ENCODE measurements at regions not wholly inside any gene's neighbourhood (a gene's known extent, or its start where the extent isn't known, plus 50 kb on each side); places are given as distances from the start of the nearest gene placed in this dataset.

DNA sequence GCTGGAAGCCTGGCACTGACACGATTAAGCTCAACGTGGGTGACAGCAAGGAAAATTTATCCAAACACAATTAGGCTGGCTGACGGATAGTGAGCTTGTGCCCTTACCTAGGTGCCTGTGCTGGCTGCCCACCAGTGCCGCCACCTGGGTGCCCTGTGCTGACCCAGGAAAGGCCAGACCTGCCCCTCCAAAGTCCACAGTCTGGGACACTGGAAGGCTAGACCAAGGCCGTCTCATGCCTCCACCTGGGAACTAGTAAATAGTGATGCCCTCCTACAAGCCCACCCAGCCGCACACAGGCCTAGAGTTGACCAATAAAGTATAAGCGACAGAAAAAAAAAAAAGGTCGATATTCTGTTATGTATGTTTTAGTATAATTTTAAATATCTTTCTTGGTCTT lies 142.6 kb upstream of the MCHR2 start:
- H3K4me3 ChIP-seq (ENCODE audit: low read length): no peak overlapping the region
- TF ChIP-seq ZNF274 (IDR thresholded peaks at IDR 0.05; ENCODE audit: low read depth, low read length): no peak

GRCh38 chr6:100135977-100136376 lies 142.0 kb upstream of the MCHR2 start:
- H3K4me3 ChIP-seq (ENCODE audit: low read length): no peak overlapping the region
- TF ChIP-seq ZNF274 (IDR thresholded peaks at IDR 0.05; ENCODE audit: low read depth, low read length): no peak

DNA sequence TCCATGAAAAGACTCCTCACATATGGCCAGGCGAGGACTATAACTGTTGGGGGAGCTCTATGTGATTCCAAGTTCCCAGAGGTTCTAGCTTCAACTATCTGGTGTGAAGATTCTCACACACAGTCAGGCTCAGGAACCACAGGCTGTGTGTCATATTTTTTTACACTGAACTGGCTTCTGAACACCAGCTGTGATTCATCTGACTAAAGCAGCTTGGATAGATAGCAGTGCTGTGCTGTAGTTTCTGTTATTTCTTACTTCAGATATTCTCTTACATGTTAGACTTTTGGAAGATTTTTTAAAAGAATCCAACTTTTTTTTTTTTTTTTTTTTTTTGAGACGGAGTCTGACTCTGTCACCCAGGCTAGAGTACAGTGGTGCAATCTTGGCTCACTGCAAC lies 140.7 kb upstream of the MCHR2 start:
- H3K4me3 ChIP-seq (ENCODE audit: low read length): no peak overlapping the region
- TF ChIP-seq ZNF274 (IDR thresholded peaks at IDR 0.05; ENCODE audit: low read depth, low read length): no peak

- no peak overlapping the region for H3K4me3 ChIP-seq (ENCODE audit: low read length)
- TF ChIP-seq ZNF274 (IDR thresholded peaks at IDR 0.05; ENCODE audit: low read depth, low read length): no peak
Measured at GRCh38 chr6:100134297-100134696, 140.3 kb upstream of the MCHR2 start.

DNA sequence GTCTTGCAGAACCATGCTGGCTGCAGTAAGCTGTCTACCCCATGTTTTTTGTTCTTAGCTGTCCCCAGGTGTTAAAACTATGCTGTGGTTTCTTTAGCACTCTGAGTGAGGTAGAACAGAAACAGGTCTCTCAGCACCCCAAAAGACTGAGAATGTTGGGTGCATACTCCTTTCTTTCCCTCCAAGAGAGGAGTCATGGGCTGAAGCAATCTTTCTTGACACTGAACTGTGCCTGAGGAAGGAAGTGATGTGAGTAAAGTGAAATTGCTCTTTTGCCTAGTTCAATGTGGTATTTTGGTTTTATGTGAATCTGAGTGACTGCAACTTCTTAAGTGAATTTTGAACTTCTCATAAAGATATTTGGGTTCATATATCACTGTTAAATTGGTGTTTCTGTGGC lies 138.0 kb upstream of the MCHR2 start:
- no peak for TF ChIP-seq ZNF274 (IDR thresholded peaks at IDR 0.05; ENCODE audit: low read depth, low read length)
- H3K4me3 ChIP-seq (ENCODE audit: low read length): no peak overlapping the region

GRCh38 chr6:100130630-100131029 lies 136.6 kb upstream of the MCHR2 start:
- no peak for TF ChIP-seq ZNF274 (IDR thresholded peaks at IDR 0.05; ENCODE audit: low read depth, low read length)
- H3K4me3 ChIP-seq (ENCODE audit: low read length): no peak overlapping the region

DNA sequence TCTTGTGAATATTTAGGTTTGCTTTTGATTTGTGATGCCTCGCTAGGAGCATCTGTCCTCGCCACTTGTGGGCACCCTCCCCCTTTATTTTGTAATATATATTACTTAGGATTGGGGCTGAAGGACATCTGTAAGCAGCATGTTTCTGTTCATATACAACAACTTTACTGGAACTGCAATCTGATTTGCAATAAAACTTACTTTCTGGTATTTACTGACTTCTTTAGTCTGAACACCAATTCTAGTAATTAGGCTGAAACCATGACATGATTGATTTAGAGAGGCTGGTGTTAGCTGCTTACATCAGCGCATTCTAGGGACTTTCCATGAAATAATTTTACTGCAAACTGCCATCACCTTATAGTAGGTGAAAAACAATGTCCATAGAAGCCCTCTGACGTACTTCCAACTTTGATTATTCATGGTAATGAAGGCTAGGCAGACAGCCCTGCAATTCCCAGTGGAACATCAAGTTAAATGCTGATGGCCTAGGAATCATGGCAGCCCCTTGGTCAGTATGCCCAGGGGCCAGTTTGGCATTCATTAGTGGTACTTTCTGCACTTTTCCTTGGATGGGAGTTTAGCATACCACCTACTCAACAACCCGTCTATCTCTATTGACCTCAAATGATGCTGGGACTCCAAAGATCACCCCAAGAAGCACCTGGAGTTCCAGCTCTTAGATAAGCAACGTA lies 132.9 kb upstream of the MCHR2 start:
- no peak for TF ChIP-seq ZNF274 (IDR thresholded peaks at IDR 0.05; ENCODE audit: low read depth, low read length)
- H3K4me3 ChIP-seq (ENCODE audit: low read length): no peak overlapping the region

DNA sequence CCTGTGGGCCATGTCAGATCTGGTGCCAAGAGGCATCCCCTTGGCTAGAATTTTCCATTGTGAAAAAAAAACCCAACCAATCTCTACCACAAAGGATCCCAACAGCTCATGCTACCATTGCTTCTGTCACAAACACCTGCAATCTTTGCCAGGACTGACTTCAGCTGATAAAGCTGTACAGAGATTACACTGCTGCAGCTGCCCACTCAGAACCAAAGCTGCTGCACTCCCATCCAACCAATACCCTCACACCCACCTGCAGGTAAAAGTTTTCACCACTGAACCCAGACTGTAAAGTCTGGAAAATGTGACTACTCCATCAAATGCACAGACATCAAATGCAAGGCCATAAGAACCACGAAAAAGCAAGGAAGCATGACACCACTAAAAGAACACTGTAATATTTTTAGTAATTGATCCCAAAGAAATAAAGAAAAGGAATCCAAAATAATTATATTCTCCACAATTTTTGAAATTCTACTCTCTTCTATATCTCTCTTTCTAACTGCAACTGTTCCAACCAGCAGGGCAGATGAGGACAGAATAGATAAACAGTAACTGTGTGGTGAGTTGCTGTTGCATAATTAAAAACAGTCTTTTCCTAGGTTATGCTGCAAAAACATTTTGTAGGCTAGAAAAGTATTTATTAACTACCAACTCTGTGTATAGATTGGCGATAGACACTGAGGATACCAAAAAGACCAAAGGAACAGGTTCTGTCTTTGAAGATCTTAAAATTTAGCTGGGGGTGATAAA lies 128.0 kb upstream of the MCHR2 start:
- no peak overlapping the region for H3K4me3 ChIP-seq (ENCODE audit: low read length)
- TF ChIP-seq ZNF274 (IDR thresholded peaks at IDR 0.05; ENCODE audit: low read depth, low read length): no peak

DNA sequence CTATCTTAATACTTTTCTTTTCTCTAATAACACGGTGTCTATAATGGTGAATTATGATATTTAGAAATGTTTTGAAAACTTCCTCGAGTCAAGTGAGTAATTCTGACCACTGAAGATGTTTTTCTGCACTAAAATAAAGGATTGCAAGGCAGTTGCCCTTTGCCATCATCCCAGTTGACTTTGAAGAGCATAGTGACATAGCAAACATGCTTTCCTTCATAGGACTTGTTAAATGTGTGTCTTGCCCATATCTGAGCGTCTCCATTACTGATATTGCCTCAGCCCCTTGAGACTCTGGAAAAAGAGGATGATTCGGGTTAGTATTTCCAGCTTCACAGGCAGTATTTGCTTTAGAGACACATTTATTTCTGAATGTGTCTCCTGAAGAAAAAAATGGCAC lies 125.2 kb upstream of the MCHR2 start:
- H3K4me3 ChIP-seq (ENCODE audit: low read length): no peak overlapping the region
- TF ChIP-seq ZNF274 (IDR thresholded peaks at IDR 0.05; ENCODE audit: low read depth, low read length): no peak

- no peak overlapping the region for H3K4me3 ChIP-seq (ENCODE audit: low read length)
- TF ChIP-seq ZNF274 (IDR thresholded peaks at IDR 0.05; ENCODE audit: low read depth, low read length): no peak
Measured at GRCh38 chr6:100118301-100118700, 124.3 kb upstream of the MCHR2 start.

- TF ChIP-seq ZNF274 (IDR thresholded peaks at IDR 0.05; ENCODE audit: low read depth, low read length): no peak
Measured at GRCh38 chr6:100117680-100118079, 123.7 kb upstream of the MCHR2 start.

GRCh38 chr6:100116411-100117194 lies 122.6 kb upstream of the MCHR2 start:
- TF ChIP-seq ZNF274 (IDR thresholded peaks at IDR 0.05; ENCODE audit: low read depth, low read length): no peak
- no peak overlapping the region for H3K4me3 ChIP-seq (ENCODE audit: low read length)

More at GRCh38 chr6:100117680-100118079, 123.7 kb upstream of the MCHR2 start:
- H3K4me3 ChIP-seq (ENCODE audit: low read length): no peak overlapping the region

GRCh38 chr6:100115407-100116101 lies 121.5 kb upstream of the MCHR2 start:
- TF ChIP-seq ZNF274 (IDR thresholded peaks at IDR 0.05; ENCODE audit: low read depth, low read length): no peak
- no peak overlapping the region for H3K4me3 ChIP-seq (ENCODE audit: low read length)

DNA sequence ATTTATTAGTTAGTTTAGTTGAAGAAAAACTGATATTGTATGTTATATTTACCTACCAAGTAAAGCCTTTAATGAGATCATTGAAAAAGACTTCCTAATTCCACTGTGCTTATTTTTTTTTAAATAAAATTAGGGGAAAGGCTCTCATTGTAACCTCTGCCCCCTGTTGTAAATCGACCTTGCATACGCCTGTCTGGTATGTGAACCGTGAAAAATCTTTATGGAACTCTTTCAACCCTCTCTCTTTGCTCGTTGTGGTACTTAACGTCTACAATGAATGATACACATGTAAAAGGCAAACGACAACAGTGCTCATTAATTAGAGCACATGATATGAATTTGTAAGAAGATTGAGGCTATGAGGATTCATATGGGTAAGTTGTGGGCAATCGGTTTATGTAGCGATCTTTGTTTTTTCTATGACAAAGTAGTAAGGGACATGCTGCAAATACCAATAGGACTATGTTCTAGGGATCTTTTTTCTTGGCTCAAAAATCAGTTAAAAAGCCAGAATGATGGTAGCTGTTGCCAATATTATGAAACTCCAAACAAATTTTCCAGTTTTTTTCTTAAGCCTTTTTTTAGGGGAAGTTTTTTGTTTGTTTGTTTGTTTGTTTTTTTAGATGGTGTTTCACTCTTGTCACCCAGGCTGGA lies 119.0 kb upstream of the MCHR2 start:
- H3K4me3 ChIP-seq (ENCODE audit: low read length): no peak overlapping the region

More for the DNA sequence above, 119.0 kb upstream of the MCHR2 start:
- TF ChIP-seq ZNF274 (IDR thresholded peaks at IDR 0.05; ENCODE audit: low read depth, low read length): no peak
